MCF 10A (cell line): ENCODE measurements at regions not wholly inside any gene's neighbourhood (a gene's known extent, or its start where the extent isn't known, plus 50 kb on each side); places are given as distances from the start of the nearest gene placed in this dataset.

Source experiments
- BruUV-seq: library from RNA; stranded (reverse); fragments of 400-500 nt; replicated peaks from 2 replicates; lab custom pipeline; 2021; lab: Mats Ljungman, UMichigan
- CTCF ChIA-PET: fragments of 300-600 bp; sonication (Branson Sonifier 250); formaldehyde crosslinking; extraction: SDS; loops from one replicate; lab custom pipeline; 2021; ENCODE audit warnings: antibody characterized with exemption, inconsistent platforms; lab: Yijun Ruan, JAX
- POLR2A ChIA-PET: fragments of 300-600, 350-650 bp; sonication (Branson Sonifier 250); formaldehyde crosslinking; extraction: SDS; loops from one replicate; lab custom pipeline; 2020; ENCODE audit warnings: antibody characterized with exemption, inconsistent platforms; lab: Yijun Ruan, JAX
- DNase-seq: peaks from one replicate; pipeline ENCODE4 v3.0.0-alpha.2; 2018; ENCODE audit not compliant: unreplicated experiment
- H3K27ac Mint-ChIP-seq: one replicate; pipeline ENCODE4 v1.8.0; 2022; ENCODE audit warnings: mild to moderate bottlenecking, low read depth, mixed read lengths; ENCODE audit not compliant: unreplicated experiment
- H3K27me3 Mint-ChIP-seq: one replicate; pipeline ENCODE4 v1.8.0; 2022; ENCODE audit warnings: mixed read lengths; ENCODE audit not compliant: insufficient read depth, unreplicated experiment
- H3K36me3 Mint-ChIP-seq: one replicate; pipeline ENCODE4 v1.8.0; 2022; ENCODE audit warnings: mild to moderate bottlenecking, moderate library complexity, mixed read lengths; ENCODE audit not compliant: insufficient read depth, unreplicated experiment
- H3K4me1 Mint-ChIP-seq: one replicate; pipeline ENCODE4 v1.8.0; 2022; ENCODE audit warnings: mixed read lengths; ENCODE audit not compliant: insufficient read depth, unreplicated experiment
- H3K4me3 Mint-ChIP-seq: one replicate; pipeline ENCODE4 v1.8.0; 2022; ENCODE audit warnings: mild to moderate bottlenecking, moderate library complexity, mixed read lengths; ENCODE audit not compliant: unreplicated experiment
- H3K9me3 Mint-ChIP-seq: one replicate; pipeline ENCODE4 v1.8.0; 2022; ENCODE audit warnings: mixed read lengths; ENCODE audit not compliant: unreplicated experiment
- intact Hi-C: fragments of 100-400 bp; cut with micrococcal nuclease; formaldehyde crosslinking; loops from 2 replicates; pipeline ENCODE4 v1.14.1; 2022
- TF ChIP-seq, protein P1 (sequence below): fragments of 200-600 bp; IDR thresholded peaks from one replicate; pipeline ENCODE4 v1.8.0; 2022; ENCODE audit warnings: antibody characterized with exemption, mild to moderate bottlenecking; ENCODE audit not compliant: unreplicated experiment

DNA sequence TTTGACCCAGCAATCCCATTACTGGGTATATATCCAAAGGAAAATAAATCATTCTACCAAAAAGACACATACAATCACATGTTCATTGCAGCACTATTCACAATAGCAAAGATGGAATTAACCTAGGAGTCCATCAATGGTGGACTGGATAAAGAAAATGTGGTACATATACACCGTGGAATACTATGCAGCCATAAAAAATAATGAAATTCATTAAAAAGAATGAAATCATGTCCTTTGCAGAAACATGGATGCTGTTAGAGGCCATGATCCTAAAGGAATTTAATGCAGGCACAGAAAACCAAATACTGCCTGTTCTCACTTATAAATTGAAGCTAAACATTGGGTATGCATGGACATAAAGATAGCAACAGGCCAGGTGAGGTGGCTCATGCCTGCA is 61.9 kb upstream of the BMP6 start:
- TF ChIP-seq, protein P1, sequence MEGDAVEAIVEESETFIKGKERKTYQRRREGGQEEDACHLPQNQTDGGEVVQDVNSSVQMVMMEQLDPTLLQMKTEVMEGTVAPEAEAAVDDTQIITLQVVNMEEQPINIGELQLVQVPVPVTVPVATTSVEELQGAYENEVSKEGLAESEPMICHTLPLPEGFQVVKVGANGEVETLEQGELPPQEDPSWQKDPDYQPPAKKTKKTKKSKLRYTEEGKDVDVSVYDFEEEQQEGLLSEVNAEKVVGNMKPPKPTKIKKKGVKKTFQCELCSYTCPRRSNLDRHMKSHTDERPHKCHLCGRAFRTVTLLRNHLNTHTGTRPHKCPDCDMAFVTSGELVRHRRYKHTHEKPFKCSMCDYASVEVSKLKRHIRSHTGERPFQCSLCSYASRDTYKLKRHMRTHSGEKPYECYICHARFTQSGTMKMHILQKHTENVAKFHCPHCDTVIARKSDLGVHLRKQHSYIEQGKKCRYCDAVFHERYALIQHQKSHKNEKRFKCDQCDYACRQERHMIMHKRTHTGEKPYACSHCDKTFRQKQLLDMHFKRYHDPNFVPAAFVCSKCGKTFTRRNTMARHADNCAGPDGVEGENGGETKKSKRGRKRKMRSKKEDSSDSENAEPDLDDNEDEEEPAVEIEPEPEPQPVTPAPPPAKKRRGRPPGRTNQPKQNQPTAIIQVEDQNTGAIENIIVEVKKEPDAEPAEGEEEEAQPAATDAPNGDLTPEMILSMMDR: no peak
- Mint-ChIP-seq H3K4me1 (no peaks in the 10 kb centered on the region), H3K4me3 (no peak overlapping the region), H3K27ac (no peak overlapping the region), H3K9me3 (no peaks in the 10 kb centered on the region), H3K27me3 (no peaks in the 10 kb centered on the region), H3K36me3 (no peaks in the 10 kb centered on the region)
- ChIA-PET POLR2A (no interaction called here), CTCF (no interaction called here)
- BruUV-seq: no TSS peak
- no peak for DNase-seq
- intact Hi-C loops: no loop called here

DNA sequence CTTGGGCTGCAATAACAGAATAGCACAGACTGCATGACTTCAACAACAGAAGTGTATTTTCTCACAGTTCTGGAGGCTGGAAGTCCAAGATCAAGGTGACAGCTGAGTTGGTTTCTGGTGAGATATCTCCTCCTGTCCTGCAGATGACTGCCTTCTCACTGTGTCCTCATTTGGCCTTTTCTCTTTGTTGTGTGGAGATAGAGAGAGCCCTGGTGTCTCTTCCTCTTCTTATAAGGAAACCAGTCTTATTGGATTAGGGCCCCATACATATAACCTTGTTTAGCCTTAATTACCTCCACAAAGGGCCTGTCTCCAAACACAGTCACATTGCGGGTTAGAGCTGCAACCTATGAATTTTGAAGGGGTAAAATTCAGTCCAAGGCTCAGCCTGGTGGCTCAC is 57.0 kb upstream of the BMP6 start:
- intact Hi-C loops: no loop called here
- Mint-ChIP-seq H3K4me3 (no peak overlapping the region), H3K36me3 (no peaks in the 10 kb centered on the region), H3K9me3 (no peaks in the 10 kb centered on the region), H3K27me3 (no peaks in the 10 kb centered on the region), H3K27ac (no peak overlapping the region), H3K4me1 (peaks cover 22% of the 10 kb centered on the region)
- TF ChIP-seq, protein P1: no peak
- ChIA-PET CTCF (interaction anchor here (0.6 kb wide), 3 partner anchors 24 to 337 kb away, joined by 3 to 4 read pairs (median 3); no protein-coding TSS in a partner anchor), POLR2A (interaction anchor here (0.6 kb wide), 1 partner anchor 896 kb away, joined by 4 read pairs; no protein-coding TSS in a partner anchor)
- BruUV-seq: no TSS peak
- DNase-seq: no peak

DNA sequence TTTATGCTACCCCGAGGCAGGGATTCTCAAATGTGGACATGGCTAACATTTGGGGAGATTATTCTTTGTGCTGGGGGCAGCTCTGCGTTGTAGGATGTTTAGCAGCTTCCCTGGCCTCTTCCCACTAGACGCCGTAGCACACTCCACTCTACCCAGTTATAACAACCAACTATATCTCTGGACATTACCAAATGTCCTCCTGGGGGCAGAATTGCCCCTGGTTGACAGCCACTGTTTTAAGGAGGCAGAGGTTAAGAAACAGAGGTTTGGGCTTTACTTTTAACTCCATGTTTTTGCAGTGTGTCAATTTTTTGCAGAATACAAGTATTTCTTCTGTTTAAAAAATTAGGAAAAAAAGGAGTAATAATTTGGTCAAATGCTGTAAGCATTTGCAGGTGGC is 56.2 kb upstream of the BMP6 start:
- H3K36me3 Mint-ChIP-seq: no peaks in the 10 kb centered on the region
- intact Hi-C loops: no loop called here
- H3K4me3 Mint-ChIP-seq: no peak overlapping the region
- no peaks in the 10 kb centered on the region for H3K27me3 Mint-ChIP-seq
- TF ChIP-seq, protein P1: no peak
- peaks cover 22% of the 10 kb centered on the region for H3K4me1 Mint-ChIP-seq
- ChIA-PET CTCF (interaction anchor here (0.6 to 0.7 kb wide), 3 partner anchors 11 to 43 kb away, joined by 3 to 4 read pairs (median 3); no protein-coding TSS in a partner anchor), POLR2A (no interaction called here)
- H3K27ac Mint-ChIP-seq: no peak overlapping the region
- peak; percentile 13 for DNase-seq
- no TSS peak for BruUV-seq
- H3K9me3 Mint-ChIP-seq: no peaks in the 10 kb centered on the region

DNA sequence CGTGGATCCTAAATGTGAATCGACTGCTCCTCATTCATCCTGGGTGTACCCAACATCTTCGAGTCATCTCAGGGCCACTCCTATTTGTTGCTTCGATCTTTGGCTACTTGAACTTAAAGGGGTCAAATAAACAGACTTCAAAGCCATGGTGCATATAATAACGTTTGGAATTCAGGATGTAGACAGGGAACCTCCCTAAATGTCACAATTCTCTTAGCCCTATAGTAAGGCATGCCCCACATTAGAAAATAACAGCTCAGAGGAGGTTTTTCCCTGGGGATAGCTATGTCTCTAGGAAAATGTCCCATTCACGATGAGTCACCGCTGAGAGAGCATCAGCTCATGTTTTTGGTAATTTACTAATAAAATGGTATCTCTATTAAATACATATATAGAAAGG is 54.8 kb upstream of the BMP6 start:
- H3K4me3 Mint-ChIP-seq: no peak overlapping the region
- CTCF ChIA-PET: interaction anchor here (0.7 to 1.7 kb wide), 4 partner anchors 18 to 396 kb away, joined by 3 to 5 read pairs (median 3); no protein-coding TSS in a partner anchor
- TF ChIP-seq, protein P1: no peak
- H3K27ac Mint-ChIP-seq: no peak overlapping the region
- H3K4me1 Mint-ChIP-seq: peaks cover 22% of the 10 kb centered on the region
- no peaks in the 10 kb centered on the region for H3K27me3 Mint-ChIP-seq
- H3K9me3 Mint-ChIP-seq: no peaks in the 10 kb centered on the region
- POLR2A ChIA-PET: interaction anchor here (0.5 to 2.3 kb wide), 5 partner anchors 22 to 335 kb away, joined by 4 to 10 read pairs (median 6); no protein-coding TSS in a partner anchor
- intact Hi-C loops: no loop called here
- no TSS peak for BruUV-seq
- DNase-seq: peak; percentile 61
- no peaks in the 10 kb centered on the region for H3K36me3 Mint-ChIP-seq
